HTR-8/SVneo (cell line): ENCODE measurements at regions not wholly inside any gene's neighbourhood (a gene's known extent, or its start where the extent isn't known, plus 50 kb on each side); places are given as distances from the start of the nearest gene placed in this dataset.

Experiments
- DNase-seq: peaks from one replicate; pipeline ENCODE4 v3.0.0; 2011; ENCODE audit warnings: low spot score, mixed read lengths; ENCODE audit not compliant: insufficient read length
- FAIRE-seq: peaks from 2 replicates; lab custom pipeline; 2011; peaks lifted over from hg19 to GRCh38; lab: Jason Lieb, UNC

GRCh38 chr16:51434567-51435198 is 283.6 kb upstream of the SALL1 start:
- no peak for DNase-seq
- FAIRE-seq, result no peak

- no peak for FAIRE-seq
- DNase-seq, result no peak
These were observed 282.5 kb upstream of the SALL1 start for GRCh38 chr16:51433599-51433998.

GRCh38 chr16:51431517-51432241 is 280.6 kb upstream of the SALL1 start:
- no peak for DNase-seq
- no peak for FAIRE-seq

- no peak for FAIRE-seq
- no peak for DNase-seq
These were observed 279.8 kb upstream of the SALL1 start for GRCh38 chr16:51430716-51431369.

- no peak for FAIRE-seq
These were observed 278.0 kb upstream of the SALL1 start for GRCh38 chr16:51429041-51429440.

GRCh38 chr16:51427085-51427484 is 276.0 kb upstream of the SALL1 start:
- FAIRE-seq (no peak), DNase-seq (no peak)

More at GRCh38 chr16:51429041-51429440, 278.0 kb upstream of the SALL1 start:
- DNase-seq, result no peak

- DNase-seq, result no peak
- no peak for FAIRE-seq
These were observed 275.2 kb upstream of the SALL1 start for GRCh38 chr16:51426276-51426675.

GRCh38 chr16:51420247-51420646 is 269.2 kb upstream of the SALL1 start:
- DNase-seq (no peak), FAIRE-seq (no peak)

- no peak for DNase-seq
- FAIRE-seq, result no peak
These were observed 268.7 kb upstream of the SALL1 start for GRCh38 chr16:51419768-51420167.

GRCh38 chr16:51418258-51418657 is 267.2 kb upstream of the SALL1 start:
- DNase-seq (no peak), FAIRE-seq (no peak)

GRCh38 chr16:51416926-51417325 is 265.9 kb upstream of the SALL1 start:
- FAIRE-seq (no peak), DNase-seq (no peak)

GRCh38 chr16:51410125-51410524 is 259.1 kb upstream of the SALL1 start:
- no peak for DNase-seq
- no peak for FAIRE-seq

GRCh38 chr16:51409001-51409675 is 258.1 kb upstream of the SALL1 start:
- FAIRE-seq (no peak), DNase-seq (no peak)

- FAIRE-seq (no peak), DNase-seq (no peak)
These were observed 257.3 kb upstream of the SALL1 start for GRCh38 chr16:51408357-51408756.

- DNase-seq (no peak), FAIRE-seq (no peak)
These were observed 256.9 kb upstream of the SALL1 start for GRCh38 chr16:51407921-51408320.

- no peak for DNase-seq
- FAIRE-seq, result no peak
These were observed 256.1 kb upstream of the SALL1 start for GRCh38 chr16:51407199-51407598.

GRCh38 chr16:51405361-51405760 is 254.3 kb upstream of the SALL1 start:
- no peak for DNase-seq
- FAIRE-seq, result no peak

GRCh38 chr16:51404386-51404785 is 253.3 kb upstream of the SALL1 start:
- DNase-seq (no peak), FAIRE-seq (no peak)

GRCh38 chr16:51402785-51403184 is 251.7 kb upstream of the SALL1 start:
- no peak for DNase-seq
- FAIRE-seq, result no peak

- FAIRE-seq (no peak), DNase-seq (no peak)
These were observed 251.2 kb upstream of the SALL1 start for GRCh38 chr16:51402298-51402697.

- DNase-seq (no peak), FAIRE-seq (no peak)
These were observed 250.6 kb upstream of the SALL1 start for GRCh38 chr16:51401673-51402072.
